Kidney capillary endothelial cell (primary cell): ENCODE measurements at regions not wholly inside any gene's neighbourhood (a gene's known extent, or its start where the extent isn't known, plus 50 kb on each side); places are given as distances from the start of the nearest gene placed in this dataset.
A peak's percentile ranks its signal among the peaks of the same experiment; 100 is the strongest.
"Not testable (repeated sequence)": the region's sequence is repeated elsewhere in the genome, so short reads cannot be mapped to it uniquely, and the experiment has no call there.

Source experiments
- DNase-seq: peaks from one replicate; pipeline ENCODE4 v3.0.0-alpha.2; 2018; ENCODE audit warnings: low spot score

DNA sequence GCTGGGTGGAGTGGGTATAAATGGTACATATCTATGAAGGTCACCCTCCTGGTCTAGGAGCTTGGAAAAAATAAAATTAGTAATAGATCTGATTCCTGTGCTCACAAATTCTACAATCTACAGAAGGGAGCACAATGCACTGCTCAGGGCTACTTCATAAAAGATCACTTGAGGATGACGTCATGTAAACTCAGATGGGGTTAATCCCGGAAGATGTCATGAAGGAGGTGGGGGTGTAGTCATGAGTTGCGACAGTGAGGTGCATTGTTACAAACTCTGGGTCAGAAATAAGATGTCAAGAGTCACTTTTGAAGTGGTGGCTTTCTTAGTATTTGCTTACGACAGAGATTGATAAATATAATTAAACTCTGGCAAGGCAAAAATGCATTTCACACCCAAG lies 68.2 kb downstream of the LHX9 start:
- DNase-seq = no peak

- DNase-seq = no peak
Observed at GRCh38 chr1:197986817-197987216, 69.6 kb downstream of the LHX9 start.

DNA sequence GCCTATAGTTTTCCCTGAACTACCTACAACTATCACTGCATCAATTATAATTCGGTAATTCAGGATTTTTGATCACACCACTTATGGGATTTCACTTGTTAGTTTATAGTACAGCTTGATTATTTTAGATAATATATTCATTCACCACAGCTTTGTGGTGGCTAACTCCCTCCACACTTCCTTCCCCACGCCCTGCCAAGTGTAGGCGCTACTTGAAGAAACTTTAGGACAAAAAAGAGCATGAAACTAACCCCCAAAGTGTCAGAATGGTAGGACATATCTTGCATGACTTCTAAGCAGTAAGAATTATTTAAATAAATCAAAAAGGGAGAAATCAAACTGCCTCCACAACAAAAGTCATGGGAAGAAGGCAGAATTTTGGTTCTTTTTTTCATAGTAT lies 70.1 kb downstream of the LHX9 start:
- no peak for DNase-seq

DNA sequence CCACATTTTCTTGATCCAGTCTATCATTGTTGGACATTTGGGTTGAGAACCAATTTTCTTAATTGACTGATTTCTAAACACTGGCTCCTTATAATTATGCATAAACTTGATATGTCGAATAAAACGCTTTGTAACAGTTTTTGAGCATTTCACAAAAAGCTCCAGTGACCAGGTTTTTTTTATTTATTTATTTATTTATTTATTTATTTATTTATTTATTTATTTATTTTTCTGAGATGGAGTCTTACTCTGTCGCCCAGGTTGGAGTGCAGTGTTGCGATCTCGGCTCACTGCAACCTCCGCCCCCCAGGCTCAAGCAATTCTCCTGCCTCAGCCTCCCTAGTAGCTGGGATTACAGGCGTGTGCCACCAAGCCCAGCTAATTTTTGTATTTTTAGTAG lies 71.4 kb downstream of the LHX9 start:
- DNase-seq = not testable (repeated sequence)

- no peak for DNase-seq
Observed at GRCh38 chr1:197989058-197989457, 71.9 kb downstream of the LHX9 start.

- no peak for DNase-seq
Observed at GRCh38 chr1:197991594-197991993, 74.4 kb downstream of the LHX9 start.

DNA sequence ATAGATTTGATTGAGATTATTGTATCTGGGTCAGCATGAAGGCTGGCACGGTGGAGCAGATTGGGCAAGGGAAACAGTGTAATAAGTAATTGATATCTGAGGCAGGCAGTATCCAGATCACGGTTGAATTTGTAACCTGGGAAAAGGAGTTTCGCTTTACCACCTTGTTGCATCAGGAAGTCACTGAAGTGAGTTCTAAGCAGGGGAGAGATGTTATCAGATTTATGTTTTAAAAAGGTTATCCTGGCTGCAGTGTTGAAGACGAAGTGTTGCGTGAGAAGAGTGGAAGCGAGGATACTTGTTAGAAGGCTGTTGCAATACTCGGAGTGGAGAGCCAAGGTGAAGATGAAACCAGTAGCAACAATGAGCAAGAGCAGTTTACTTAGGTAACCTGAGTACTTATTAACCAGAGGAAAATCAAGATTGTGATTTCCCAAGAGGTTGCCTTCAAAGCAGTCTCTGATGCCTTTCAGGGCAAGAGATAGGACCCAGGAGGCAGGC lies 77.8 kb downstream of the LHX9 start:
- DNase-seq = no peak

DNA sequence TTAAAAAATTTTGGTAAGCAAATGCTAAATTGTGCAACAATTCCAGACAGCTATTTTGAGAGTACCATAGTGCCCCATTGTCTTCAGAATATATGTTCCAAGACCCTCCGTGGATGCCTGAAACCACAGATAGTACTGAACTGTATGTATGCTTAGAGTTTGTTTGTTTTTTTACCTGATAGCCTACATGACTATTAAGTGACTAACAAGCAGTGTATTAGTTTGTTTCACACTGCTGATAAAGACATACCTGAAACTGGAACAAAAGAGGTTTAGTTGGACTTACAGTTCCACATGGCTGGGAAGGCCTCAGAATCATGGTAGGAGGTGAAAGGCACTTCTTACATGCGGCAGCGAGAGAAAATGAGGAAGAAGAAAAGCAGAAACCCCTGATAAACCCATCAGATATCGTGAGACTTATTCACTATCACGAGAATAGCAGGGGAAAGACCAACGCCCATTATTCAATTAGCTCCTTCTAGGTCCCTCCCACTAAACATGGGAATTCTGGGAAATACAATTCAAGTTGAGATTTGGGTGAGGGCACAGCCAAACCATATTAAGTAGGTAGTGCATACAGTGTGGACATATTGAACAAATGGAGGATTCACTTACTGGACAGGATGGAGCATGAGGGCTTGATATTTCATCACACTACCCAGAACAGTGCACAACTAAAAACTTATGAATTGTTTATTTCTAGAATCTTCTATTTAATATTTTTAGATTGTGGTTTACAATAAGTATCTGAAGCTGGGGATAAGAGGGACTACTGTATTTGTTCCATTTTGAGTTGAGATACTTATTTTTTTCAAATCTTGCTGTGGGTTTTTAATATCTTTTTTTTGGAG lies 78.5 kb downstream of the LHX9 start:
- no peak for DNase-seq

- DNase-seq = not testable (repeated sequence)
Observed at GRCh38 chr1:197996259-197996512, 79.0 kb downstream of the LHX9 start.

GRCh38 chr1:197998110-197998509 lies 80.9 kb downstream of the LHX9 start:
- DNase-seq = no peak

GRCh38 chr1:198001776-198002408 lies 84.7 kb downstream of the LHX9 start:
- DNase-seq = no peak

GRCh38 chr1:198003468-198003867 lies 86.3 kb downstream of the LHX9 start:
- no peak for DNase-seq

- DNase-seq = no peak
Observed at GRCh38 chr1:198007011-198007410, 89.8 kb downstream of the LHX9 start.

- no peak for DNase-seq
Observed at GRCh38 chr1:198007687-198008607, 90.8 kb downstream of the LHX9 start.

DNA sequence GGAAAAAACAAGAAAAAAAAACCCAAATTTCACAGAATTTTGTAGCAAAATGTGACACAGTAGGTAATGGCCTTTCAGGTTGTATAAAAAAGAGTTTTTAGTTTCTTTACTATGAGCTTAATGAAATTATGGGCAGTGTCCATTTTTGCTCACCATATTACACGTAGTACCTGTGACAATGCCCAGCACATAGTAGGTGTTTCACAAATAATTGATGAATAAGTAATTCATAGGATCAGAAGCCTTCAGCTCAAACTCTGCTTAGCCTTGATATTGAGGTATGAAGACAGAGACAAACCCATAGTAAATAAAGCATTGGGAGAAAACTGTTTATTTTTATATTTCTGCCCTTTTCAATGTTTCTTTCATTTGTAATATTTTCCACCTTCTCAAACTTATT lies 97.2 kb downstream of the LHX9 start:
- no peak for DNase-seq

GRCh38 chr1:198015309-198015708 lies 98.1 kb downstream of the LHX9 start:
- DNase-seq = no peak

DNA sequence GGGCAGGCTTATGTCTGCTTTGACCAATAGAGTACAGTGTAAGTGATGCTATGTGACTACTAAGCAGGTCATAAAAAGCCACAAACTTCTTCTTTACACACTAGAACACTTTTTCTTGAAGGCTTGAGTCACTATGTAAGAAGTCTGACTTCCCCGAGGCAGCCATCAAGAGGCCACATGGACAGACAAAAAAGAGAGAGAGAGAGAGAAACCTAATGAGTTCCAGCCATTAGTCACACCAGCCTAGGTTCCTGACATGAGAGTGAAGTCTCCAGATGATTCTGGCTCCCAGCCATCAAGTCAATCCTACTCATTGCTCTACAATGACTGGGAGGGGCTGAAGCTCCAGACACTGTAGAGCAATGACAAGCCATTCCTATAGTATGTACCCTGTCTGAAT lies 101.4 kb downstream of the LHX9 start:
- peak; percentile 7 for DNase-seq

- no peak for DNase-seq
Observed at GRCh38 chr1:198019126-198019525, 102.0 kb downstream of the LHX9 start.

GRCh38 chr1:198024336-198024735 lies 107.2 kb downstream of the LHX9 start:
- DNase-seq = no peak

DNA sequence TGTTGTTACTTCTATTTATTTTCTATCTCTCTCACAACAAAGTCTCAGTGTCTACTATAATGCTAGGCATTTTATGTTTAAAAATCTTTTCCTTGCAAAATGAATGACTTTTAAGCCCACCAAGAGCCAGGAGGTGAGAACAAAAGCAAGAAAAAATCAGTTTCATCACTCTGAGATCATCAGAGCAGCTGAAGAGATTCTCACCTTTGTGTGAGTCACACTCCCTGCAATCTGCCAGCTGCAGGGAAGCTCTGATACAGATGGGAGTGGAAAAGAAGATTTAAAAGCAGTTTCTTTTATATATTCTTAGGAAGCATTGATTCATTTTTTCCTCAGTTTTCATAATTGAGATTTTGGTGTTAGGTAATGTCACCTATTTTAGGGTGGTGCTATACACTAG lies 107.6 kb downstream of the LHX9 start:
- DNase-seq = no peak

GRCh38 chr1:198030682-198031081 lies 113.5 kb downstream of the LHX9 start:
- no peak for DNase-seq

DNA sequence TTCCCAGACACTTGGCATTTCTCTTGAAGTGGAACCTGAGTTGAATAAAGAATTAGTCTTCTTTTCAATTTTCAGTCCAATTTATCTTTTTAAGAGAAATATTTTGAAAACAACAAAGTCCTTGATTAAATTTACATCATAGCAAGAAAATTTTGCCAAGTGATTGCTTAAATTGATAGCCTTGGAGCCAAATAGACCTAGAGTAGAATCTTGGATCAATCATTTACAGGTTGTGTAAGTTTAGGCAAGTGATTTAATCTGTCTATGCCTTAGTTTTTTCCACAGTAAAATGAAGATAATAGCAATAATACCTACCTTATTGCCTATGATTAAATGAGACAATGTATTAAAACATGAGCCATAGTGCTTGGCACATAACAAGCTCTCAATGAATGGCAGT lies 113.9 kb downstream of the LHX9 start:
- DNase-seq = no peak

DNA sequence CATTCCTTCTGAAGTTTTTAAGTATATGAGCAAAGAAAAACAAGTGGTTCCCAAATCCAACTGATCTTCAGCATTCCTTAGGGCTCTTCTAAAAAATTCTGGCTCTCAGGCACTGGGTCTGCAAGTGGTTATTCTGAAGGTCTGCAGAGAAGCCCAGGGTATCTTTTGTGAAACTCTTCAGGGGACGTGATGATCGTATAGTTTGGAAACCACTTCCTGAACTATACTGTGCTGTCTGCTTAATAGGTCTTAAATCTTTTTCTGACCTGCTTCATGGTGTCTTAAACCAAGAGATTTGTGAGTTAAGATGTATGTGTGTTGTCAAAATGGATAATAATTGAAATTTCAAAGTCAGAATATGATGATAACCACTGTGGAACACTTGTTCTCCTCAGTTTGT lies 115.5 kb downstream of the LHX9 start:
- no peak for DNase-seq
